GM12872 (cell line): ENCODE measurements at regions not wholly inside any gene's neighbourhood (a gene's known extent, or its start where the extent isn't known, plus 50 kb on each side); places are given as distances from the start of the nearest gene placed in this dataset.

Experiments used
- CTCF ChIP-seq: IDR thresholded peaks from 3 replicates; pipeline ENCODE4 v1.5.1; 2011; ENCODE audit warnings: low read depth, mild to moderate bottlenecking, low read length, moderate library complexity; ENCODE audit not compliant: insufficient read depth

GRCh38 chr7:148515728-148516695, 74.6 kb upstream of the C7orf33 start:
- TF ChIP-seq CTCF: no peak

- no peak for TF ChIP-seq CTCF
These were observed 69.3 kb upstream of the C7orf33 start for GRCh38 chr7:148521271-148521670.

GRCh38 chr7:148523550-148523949, 67.0 kb upstream of the C7orf33 start:
- no peak for TF ChIP-seq CTCF

- no peak for TF ChIP-seq CTCF
These were observed 65.9 kb upstream of the C7orf33 start for GRCh38 chr7:148524479-148525224.

- TF ChIP-seq CTCF: peak; percentile 94
These were observed 62.8 kb upstream of the C7orf33 start for GRCh38 chr7:148527717-148528168.

GRCh38 chr7:148535217-148535616, 55.3 kb upstream of the C7orf33 start:
- TF ChIP-seq CTCF: no peak

- no peak for TF ChIP-seq CTCF
These were observed 53.1 kb upstream of the C7orf33 start for GRCh38 chr7:148537435-148537834.
